ENCODE measurements at regions not wholly inside any gene's neighbourhood (a gene's known extent, or its start where the extent isn't known, plus 50 kb on each side); places are given as distances from the start of the nearest gene placed in this dataset.

GRCh38 chr12:4050340-4050739 lies 177.1 kb upstream of the PARP11 start:
- no peak for TF ChIP-seq CTCF (IDR thresholded peaks at IDR 0.05; ENCODE audit: control extremely low read depth, extremely low read depth, low read depth, missing control alignments)
- ChIA-PET CTCF (interaction anchor here (1.4 to 2.6 kb wide), 4 partner anchors 9 to 227 kb away, joined by 4 to 11 read pairs (median 6); no protein-coding TSS in a partner anchor), POLR2A (no interaction called here)
- no peak for DNase-seq (ENCODE audit: extremely low spot score)

DNA sequence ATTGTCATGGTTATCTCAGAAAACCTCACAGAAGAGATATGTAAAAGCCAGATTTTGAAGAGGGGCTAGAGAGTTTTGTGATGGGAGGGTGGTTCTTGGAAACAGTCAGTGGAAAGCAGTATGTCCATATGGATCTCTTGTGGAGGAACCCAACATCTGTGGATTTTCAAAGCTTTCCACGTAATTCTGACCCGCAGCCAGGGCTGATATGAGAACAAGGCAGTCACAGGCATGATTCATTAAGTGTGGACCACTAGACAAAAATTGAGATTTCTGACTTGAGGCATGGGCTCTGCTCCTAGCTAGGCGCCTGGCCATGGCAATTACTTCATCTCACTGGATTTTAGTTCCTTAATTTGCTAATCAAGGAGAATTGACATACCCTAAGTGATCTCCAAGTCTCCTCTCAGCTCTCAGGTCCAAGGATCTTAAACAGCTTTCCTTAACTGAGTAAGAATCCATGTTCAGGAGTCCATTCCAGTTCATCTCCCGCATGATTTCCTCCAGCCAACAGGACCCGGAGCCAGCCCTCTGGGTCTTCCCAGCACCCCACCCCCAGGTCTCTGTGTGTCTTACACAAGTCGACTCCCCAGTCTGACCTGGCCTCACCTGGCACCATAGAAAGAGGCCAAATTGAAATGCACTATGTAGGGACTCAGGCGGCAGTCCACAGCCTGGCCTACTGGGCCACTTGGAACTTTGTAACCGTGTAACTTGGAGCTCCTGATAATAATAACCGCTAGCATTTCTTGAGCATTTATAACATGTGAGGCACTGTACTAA lies 176.3 kb upstream of the PARP11 start:
- POLR2A ChIA-PET, result interaction anchor here (0.5 kb wide), 1 partner anchor 225 kb away, joined by 3 read pairs; no protein-coding TSS in a partner anchor
- CTCF ChIA-PET, result interaction anchor here (1.1 to 2.6 kb wide), 5 partner anchors 8 to 228 kb away, joined by 4 to 11 read pairs (median 6); no protein-coding TSS in a partner anchor
- no peak for DNase-seq (ENCODE audit: extremely low spot score)
- no peak for TF ChIP-seq CTCF (IDR thresholded peaks at IDR 0.05; ENCODE audit: control extremely low read depth, extremely low read depth, low read depth, missing control alignments)

DNA sequence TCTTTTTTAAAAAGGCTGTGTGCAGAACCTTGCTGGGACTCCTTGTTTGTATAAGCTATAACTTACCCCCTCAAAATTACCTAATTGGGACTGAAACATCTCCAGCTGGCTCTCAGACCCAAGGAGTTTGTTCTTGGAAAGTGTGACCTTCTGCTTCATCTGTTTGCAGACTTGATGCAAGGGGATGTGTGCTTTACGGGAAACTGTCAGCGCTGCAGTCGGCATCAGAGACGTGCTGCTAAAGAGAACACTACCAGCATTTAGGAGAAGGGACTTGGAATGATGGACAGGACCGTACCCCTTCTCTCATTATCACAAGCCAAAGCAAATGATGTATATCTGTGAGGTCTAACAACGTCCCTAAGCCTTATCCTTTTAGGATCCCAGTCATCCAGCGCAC lies 174.2 kb upstream of the PARP11 start:
- POLR2A ChIA-PET, result no interaction called here
- CTCF ChIA-PET, result no interaction called here
- DNase-seq (ENCODE audit: extremely low spot score), result no peak
- no peak for TF ChIP-seq CTCF (IDR thresholded peaks at IDR 0.05; ENCODE audit: control extremely low read depth, extremely low read depth, low read depth, missing control alignments)

- ChIA-PET CTCF (no interaction called here), POLR2A (no interaction called here)
- no peak for DNase-seq (ENCODE audit: extremely low spot score)
- TF ChIP-seq CTCF (IDR thresholded peaks at IDR 0.05; ENCODE audit: control extremely low read depth, extremely low read depth, low read depth, missing control alignments), result no peak
Measured at GRCh38 chr12:4046495-4046840, 173.3 kb upstream of the PARP11 start.

- no peak for TF ChIP-seq CTCF (IDR thresholded peaks at IDR 0.05; ENCODE audit: control extremely low read depth, extremely low read depth, low read depth, missing control alignments)
- POLR2A ChIA-PET, result no interaction called here
- CTCF ChIA-PET, result no interaction called here
- no peak for DNase-seq (ENCODE audit: extremely low spot score)
Measured at GRCh38 chr12:4045786-4046494, 172.7 kb upstream of the PARP11 start.

DNA sequence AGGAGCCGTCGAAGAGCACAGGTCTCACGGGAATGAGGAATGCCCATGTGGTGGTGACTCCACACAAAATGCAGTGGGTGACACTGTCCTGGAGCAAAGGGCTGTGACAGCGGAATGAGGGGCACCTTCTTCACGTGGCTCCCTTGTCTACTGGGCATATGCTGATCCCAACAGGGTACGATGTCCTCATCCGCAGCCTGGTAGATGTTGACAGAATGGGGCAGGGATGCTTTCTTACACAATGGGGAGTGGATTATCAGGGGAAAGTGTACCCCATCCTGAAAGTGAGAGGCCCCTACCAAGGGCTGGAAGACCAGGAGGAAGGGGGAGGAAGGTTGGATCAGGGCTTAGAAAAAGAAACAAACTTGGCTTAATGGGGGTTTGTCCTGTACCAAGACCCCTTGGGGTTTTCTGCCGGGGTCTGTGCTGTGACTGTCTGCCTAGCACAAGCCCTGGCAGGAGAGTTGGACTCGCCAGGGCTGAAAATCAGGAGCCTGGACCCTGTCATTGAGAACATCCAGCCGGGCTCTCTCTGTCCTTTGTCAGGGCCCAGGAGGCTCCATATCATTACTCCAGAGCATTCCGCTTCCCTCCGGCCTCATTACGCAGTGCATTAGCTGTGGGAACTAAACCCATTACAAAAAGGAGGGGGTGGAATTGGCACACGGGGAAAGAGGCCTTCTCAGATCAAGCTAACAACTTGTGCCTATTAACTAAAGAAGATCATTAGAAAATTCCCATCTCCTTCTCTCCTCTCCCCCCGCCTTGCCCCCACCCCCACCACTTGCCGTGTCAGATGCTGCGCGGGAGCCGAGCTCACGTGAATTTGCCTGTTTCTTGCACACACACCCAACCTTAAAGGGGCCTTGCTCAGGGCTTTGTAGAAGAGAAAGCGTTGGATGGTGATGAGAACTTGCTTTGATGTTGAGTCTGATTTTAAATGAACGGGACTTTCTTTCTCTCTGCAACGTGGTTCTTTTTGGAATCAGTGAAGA lies 171.8 kb upstream of the PARP11 start:
- no peak for DNase-seq (ENCODE audit: extremely low spot score)
- POLR2A ChIA-PET, result no interaction called here
- no peak for TF ChIP-seq CTCF (IDR thresholded peaks at IDR 0.05; ENCODE audit: control extremely low read depth, extremely low read depth, low read depth, missing control alignments)
- CTCF ChIA-PET, result no interaction called here

All from GM10248 (cell line).